GM12892 (cell line): ENCODE measurements at regions not wholly inside any gene's neighbourhood (a gene's known extent, or its start where the extent isn't known, plus 50 kb on each side); places are given as distances from the start of the nearest gene placed in this dataset.

Experiments
- POLR2A ChIP-seq: IDR thresholded peaks from 2 replicates; pipeline ENCODE4 v1.6.1; 2011; ENCODE audit warnings: low read depth, low read length, control low read depth
- TAF1 ChIP-seq: IDR thresholded peaks from 2 replicates; pipeline ENCODE4 v1.6.1; 2011; ENCODE audit warnings: low read depth, mild to moderate bottlenecking, control low read depth, low read length, borderline replicate concordance

- no peak for TF ChIP-seq POLR2A
- TF ChIP-seq TAF1, result no peak
Measured at GRCh38 chrX:68935362-68935761, 106.5 kb downstream of the EFNB1 start.
